Choroid plexus epithelial cell (primary cell): ENCODE measurements at regions not wholly inside any gene's neighbourhood (a gene's known extent, or its start where the extent isn't known, plus 50 kb on each side); places are given as distances from the start of the nearest gene placed in this dataset.

Experiments
- DNase-seq: peaks from one replicate; pipeline ENCODE4 v3.0.0-alpha.2; 2010; ENCODE audit warnings: low read depth
- H3K4me3 ChIP-seq: 2 replicates; pipeline ENCODE4 v1.5.1; 2011; ENCODE audit warnings: low read depth, mild to moderate bottlenecking, control low read depth, low read length, moderate library complexity
- CTCF ChIP-seq: conservative IDR thresholded peaks from 2 replicates; pipeline ENCODE4 v1.5.1; 2011; ENCODE audit warnings: low read depth, mild to moderate bottlenecking, control low read depth, inconsistent platforms, low read length, moderate library complexity

DNA sequence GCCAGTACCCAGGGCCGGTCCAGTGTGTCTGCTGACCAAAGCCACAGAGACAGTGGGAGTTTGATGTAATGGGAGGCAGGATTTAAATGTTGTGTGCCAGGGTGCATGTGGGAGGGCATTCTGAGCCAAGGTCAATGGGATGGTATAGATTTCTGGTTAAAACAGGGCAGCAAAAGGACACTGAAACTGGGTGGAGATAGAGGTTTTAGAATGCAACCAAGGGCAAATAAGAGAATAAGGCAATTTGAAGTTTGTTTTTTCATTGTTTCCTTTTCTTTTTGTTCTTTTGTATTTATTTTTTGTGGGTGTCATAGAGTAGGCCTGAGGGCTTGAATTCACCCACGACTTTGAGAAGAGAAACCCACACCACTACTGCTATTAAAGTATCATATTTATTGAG is 65.5 kb upstream of the CLINT1 start:
- no peak overlapping the region for H3K4me3 ChIP-seq
- no peak for TF ChIP-seq CTCF
- no peak for DNase-seq

- TF ChIP-seq CTCF, result no peak
- no peak for DNase-seq
Measured at GRCh38 chr5:157923765-157924164, 64.8 kb upstream of the CLINT1 start.

GRCh38 chr5:157922026-157922425 is 63.1 kb upstream of the CLINT1 start:
- H3K4me3 ChIP-seq, result no peak overlapping the region
- DNase-seq, result no peak

More at GRCh38 chr5:157923765-157924164, 64.8 kb upstream of the CLINT1 start:
- H3K4me3 ChIP-seq, result no peak overlapping the region

GRCh38 chr5:157920828-157921170 is 61.9 kb upstream of the CLINT1 start:
- no peak overlapping the region for H3K4me3 ChIP-seq
- no peak for DNase-seq
- TF ChIP-seq CTCF, result no peak

More at GRCh38 chr5:157922026-157922425, 63.1 kb upstream of the CLINT1 start:
- no peak for TF ChIP-seq CTCF

DNA sequence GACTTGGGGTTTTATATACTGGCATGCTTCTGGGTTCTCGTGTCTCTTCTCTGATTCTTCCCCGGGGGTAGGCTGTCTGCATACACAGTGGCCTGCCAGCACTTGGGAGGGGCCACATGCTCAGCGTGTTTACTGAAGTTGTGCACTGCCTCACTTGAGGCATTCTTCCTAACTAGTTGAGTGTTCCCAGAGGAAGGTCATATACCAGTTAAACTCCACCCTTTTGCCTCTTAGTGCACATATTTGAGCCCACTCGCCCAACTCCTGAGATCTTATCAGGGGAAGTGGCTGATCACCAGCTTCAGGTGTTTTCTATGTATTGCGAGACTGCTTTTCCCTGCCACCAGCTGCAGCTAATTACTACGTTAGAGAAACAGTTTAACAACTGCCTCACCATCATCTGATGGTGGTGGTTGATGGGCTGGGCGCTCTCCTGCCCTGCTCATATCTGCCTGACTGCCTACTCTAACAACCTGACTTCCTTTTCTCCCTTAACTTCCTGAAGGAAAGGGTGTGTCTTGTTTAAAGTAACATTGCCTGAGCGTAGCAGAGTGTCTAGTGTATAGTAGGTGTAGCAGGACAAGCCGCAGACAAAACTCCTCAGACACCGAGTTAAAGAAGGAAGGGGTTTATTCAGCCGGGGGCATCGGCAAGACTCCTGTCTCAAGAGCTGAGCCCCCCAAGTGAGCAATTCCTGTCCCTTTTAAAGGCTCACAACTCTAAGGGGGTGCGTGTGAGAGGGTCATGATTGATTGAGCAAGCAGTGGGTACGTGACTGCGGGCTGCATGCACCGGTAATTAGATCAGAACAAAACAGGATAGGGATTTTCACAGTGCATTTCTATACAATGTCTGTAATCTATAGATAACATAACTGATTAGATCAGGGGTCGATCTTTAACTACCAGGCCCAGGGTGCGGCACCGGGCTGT is 60.1 kb upstream of the CLINT1 start:
- no peak for TF ChIP-seq CTCF
- DNase-seq, result peak; percentile 4
- H3K4me3 ChIP-seq, result no peak overlapping the region

GRCh38 chr5:157917899-157918809 is 59.2 kb upstream of the CLINT1 start:
- peak; percentile 81 for TF ChIP-seq CTCF
- peak; percentile 91 for DNase-seq
- H3K4me3 ChIP-seq, result no peak overlapping the region
